Mucosa of descending colon (tissue), 3 donors: ENCODE measurements at regions not wholly inside any gene's neighbourhood (a gene's known extent, or its start where the extent isn't known, plus 50 kb on each side); places are given as distances from the start of the nearest gene placed in this dataset.

Source experiments
- ATAC-seq: fragments of 200-7000 bp; cut with Tn5 transposase; one replicate; pipeline ENCODE4 v1.9.1; 2020; ENCODE audit warnings: mild to moderate bottlenecking, moderate library complexity
- DNase-seq, 3 donors: peaks; one replicate each; pipeline ENCODE4 v3.0.0-alpha.2; 2020
- H3K36me3 ChIP-seq: fragments of 200-600 bp; one replicate; pipeline ENCODE4 v1.8.0; 2021; ENCODE audit warnings: low read depth, mild to moderate bottlenecking
- H3K4me1 ChIP-seq: fragments of 200-600 bp; one replicate; pipeline ENCODE4 v1.8.0; 2021; ENCODE audit warnings: low read depth, mild to moderate bottlenecking
- H3K4me3 ChIP-seq: fragments of 200-600 bp; one replicate; pipeline ENCODE4 v1.8.0; 2021; ENCODE audit warnings: mild to moderate bottlenecking
- H3K9me3 ChIP-seq: fragments of 200-600 bp; one replicate; pipeline ENCODE4 v1.8.0; 2021; ENCODE audit warnings: mild to moderate bottlenecking
- intact Hi-C, 2 donors: fragments of 100-400 bp; cut with DNase I in 1 of 2; cut with micrococcal nuclease in 1 of 2; formaldehyde crosslinking; loops; one replicate each; pipeline versions ENCODE4 v1.11.0 to v1.11.1; 2022; cut with DNase I, micrococcal nuclease
- TF ChIP-seq, protein P1 (sequence below): fragments of 200-600 bp; IDR thresholded peaks from one replicate; pipeline ENCODE4 v1.8.0; 2022; ENCODE audit warnings: antibody characterized with exemption, mild to moderate bottlenecking
- donor health status: DM: no; HTN: no; CAD: no; lungs with moderate emphysema.
- donor health status: DM: no; HTN: no; CAD: no.
- donor health status: DM: no; HTN: yes; CAD: no.

- no peak for DNase-seq
- Histone ChIP-seq H3K9me3 (no peaks in the 10 kb centered on the region), H3K4me1 (no peaks in the 10 kb centered on the region), H3K4me3 (no peak overlapping the region), H3K36me3 (no peaks in the 10 kb centered on the region)
- intact Hi-C loops, result no loop called here
- ATAC-seq, result no peak
- TF ChIP-seq, protein P1, sequence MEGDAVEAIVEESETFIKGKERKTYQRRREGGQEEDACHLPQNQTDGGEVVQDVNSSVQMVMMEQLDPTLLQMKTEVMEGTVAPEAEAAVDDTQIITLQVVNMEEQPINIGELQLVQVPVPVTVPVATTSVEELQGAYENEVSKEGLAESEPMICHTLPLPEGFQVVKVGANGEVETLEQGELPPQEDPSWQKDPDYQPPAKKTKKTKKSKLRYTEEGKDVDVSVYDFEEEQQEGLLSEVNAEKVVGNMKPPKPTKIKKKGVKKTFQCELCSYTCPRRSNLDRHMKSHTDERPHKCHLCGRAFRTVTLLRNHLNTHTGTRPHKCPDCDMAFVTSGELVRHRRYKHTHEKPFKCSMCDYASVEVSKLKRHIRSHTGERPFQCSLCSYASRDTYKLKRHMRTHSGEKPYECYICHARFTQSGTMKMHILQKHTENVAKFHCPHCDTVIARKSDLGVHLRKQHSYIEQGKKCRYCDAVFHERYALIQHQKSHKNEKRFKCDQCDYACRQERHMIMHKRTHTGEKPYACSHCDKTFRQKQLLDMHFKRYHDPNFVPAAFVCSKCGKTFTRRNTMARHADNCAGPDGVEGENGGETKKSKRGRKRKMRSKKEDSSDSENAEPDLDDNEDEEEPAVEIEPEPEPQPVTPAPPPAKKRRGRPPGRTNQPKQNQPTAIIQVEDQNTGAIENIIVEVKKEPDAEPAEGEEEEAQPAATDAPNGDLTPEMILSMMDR, result no peak
Observed at GRCh38 chr2:204074456-204074855, 137.9 kb downstream of the ICOS start.

DNA sequence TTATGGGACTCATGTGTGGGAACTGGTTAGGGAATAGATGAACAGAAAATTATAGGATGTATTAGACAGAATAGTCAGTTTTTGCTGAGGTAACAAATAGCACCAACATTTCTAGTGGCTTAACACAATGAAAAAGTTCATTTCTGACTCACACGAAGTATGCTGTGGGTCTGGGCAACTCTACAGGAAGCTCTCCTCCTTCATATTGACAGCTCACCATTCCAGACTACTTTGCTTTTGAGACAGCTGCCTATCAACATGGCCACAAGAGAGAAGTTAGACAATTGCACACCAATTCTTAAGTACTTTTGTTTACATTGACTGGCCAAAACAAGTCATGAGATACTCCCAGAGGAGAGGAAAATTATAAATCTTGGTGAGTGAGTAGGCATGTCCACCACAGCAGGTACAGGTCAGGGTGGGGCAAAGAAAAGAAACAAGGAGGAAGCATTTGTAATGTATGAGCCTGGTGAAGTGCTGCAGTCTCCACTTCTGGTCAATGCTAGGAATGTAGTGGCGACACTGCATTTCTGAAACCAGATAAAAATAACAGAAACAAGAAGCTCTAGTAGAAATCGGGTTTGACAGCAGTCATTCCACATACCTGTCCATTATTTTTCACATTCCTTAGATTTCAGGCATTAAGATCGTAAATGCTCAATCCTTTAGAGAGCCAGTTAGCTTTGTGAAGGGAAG lies 141.6 kb downstream of the ICOS start:
- Histone ChIP-seq H3K9me3 (no peaks in the 10 kb centered on the region), H3K4me3 (no peak overlapping the region), H3K4me1 (no peaks in the 10 kb centered on the region), H3K36me3 (no peaks in the 10 kb centered on the region)
- intact Hi-C loops, result no loop called here
- DNase-seq (no peak), ATAC-seq (no peak)
- TF ChIP-seq, protein P1, result no peak

DNA sequence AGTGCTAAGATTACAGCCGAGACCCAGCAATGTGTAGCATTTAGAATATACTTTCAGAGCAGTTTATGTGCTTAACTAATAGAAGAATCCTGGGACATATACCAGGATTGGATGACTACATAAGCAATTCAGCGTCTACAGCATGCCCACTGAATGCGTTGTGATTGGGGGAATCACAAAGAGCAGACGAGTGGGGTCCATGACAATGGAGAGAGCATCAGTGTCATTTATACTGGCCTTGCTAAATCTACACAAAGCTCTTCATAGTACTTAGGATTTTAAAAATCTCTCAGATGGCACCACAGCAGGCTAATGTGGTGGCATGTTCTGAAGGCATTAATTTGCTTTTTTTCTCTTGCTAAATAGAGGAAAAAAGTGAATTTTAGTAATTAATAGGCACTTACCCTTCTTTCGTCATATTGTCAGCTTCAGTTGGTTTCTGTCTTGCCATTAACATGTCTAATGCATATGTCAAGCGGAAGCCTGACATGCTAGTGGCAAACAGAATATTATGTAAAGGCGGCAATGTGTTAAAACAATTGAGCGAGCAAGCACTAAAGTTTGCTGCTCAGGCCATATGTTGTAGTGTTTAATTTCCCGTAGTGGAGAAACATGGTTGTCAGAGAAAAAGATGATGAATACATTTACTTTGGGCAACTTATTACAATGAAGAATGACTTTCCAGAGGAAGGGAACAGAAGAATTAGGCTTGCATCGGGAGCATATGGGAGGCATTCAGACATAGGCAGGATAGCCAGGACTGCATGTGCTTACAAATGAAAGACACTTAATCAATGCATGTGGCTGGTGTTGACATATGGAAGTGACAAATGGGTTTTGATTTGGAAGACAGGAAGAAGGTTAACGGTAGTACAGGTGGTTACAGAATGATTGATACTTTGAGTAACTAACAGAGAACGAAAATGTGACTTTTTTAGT lies 145.2 kb downstream of the ICOS start:
- no peaks in the 10 kb centered on the region for H3K36me3 ChIP-seq
- intact Hi-C loops, result no loop called here
- no peak overlapping the region for H3K4me3 ChIP-seq
- H3K9me3 ChIP-seq, result no peaks in the 10 kb centered on the region
- TF ChIP-seq, protein P1, result no peak
- H3K4me1 ChIP-seq, result no peaks in the 10 kb centered on the region
- DNase-seq, result no peak
- no peak for ATAC-seq

DNA sequence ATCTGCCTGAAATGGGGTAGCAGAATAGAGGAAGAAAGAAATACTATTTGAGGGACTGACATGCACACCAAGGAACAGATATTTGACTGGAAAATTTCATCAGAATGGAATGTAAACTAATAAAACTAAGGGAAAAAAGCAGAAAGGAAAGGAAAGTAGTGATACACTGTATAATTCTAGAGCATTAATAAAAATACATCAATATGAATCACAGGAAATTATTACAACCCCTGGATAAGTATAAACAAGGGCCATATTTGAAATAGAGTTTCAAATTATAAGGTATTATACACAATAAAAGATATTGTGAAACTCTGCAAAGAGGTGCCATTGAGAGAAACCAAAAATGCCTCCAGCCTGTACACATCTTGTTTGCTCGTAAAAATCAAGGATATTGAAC lies 149.6 kb downstream of the ICOS start:
- no peaks in the 10 kb centered on the region for H3K4me1 ChIP-seq
- TF ChIP-seq, protein P1, result no peak
- intact Hi-C loops, result no loop called here

DNA sequence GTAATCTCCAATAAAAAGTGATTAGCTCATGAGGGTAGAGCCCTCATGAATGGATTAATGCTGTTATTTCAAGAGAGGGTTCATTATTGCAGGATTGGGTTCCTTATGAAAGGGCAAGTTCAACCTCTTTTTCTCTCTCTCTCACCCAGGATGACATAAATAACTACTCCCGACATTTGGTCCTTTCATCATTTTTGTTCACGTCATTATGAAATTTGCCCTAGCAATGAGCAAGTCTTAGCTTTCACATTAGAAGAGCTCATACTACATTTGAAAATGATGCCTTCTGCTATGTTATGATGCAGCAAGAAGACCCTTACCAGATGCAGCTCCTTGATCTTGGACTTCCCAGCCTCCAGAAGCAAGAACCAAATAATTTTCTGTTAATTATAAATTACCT lies 152.5 kb downstream of the ICOS start:
- intact Hi-C loops, result no loop called here

More for the DNA sequence above, 149.6 kb downstream of the ICOS start:
- Histone ChIP-seq H3K4me3 (no peak overlapping the region), H3K9me3 (no peaks in the 10 kb centered on the region), H3K36me3 (no peaks in the 10 kb centered on the region)
- DNase-seq (no peak), ATAC-seq (no peak)

More for the DNA sequence above, 152.5 kb downstream of the ICOS start:
- TF ChIP-seq, protein P1, result no peak
- ATAC-seq (no peak), DNase-seq (no peak)
- H3K36me3 ChIP-seq, result no peaks in the 10 kb centered on the region
- no peaks in the 10 kb centered on the region for H3K9me3 ChIP-seq
- H3K4me3 ChIP-seq, result no peak overlapping the region
- no peaks in the 10 kb centered on the region for H3K4me1 ChIP-seq
